SK-N-SH (cell line): ENCODE measurements at regions not wholly inside any gene's neighbourhood (a gene's known extent, or its start where the extent isn't known, plus 50 kb on each side); places are given as distances from the start of the nearest gene placed in this dataset.
A peak's percentile ranks its signal among the peaks of the same experiment; 100 is the strongest.

Source experiments
- CTCF ChIA-PET: fragments of 300-600, 350-600 bp; formaldehyde crosslinking; extraction: SDS; loops from one replicate; lab custom pipeline; 2021; lab: Yijun Ruan, JAX
- POLR2A ChIA-PET: fragments of 350-600 bp; sonication (Branson Sonifier 250); formaldehyde crosslinking; extraction: SDS; loops from one replicate; lab custom pipeline; 2020; ENCODE audit warnings: antibody characterized with exemption, inconsistent platforms; lab: Yijun Ruan, JAX
- DNase-seq: peaks from one replicate; pipeline ENCODE4 v3.0.0; 2012
- H2AFZ ChIP-seq: fragments of 200-600 bp; sonication (generic); 2 replicates; pipeline ENCODE4 v1.8.1; 2016; ENCODE audit warnings: antibody characterized with exemption, mild to moderate bottlenecking, low read depth
- H3F3A ChIP-seq: fragments of 200-600 bp; sonication (generic); replicated peaks from 2 replicates; pipeline ENCODE3; 2016; ENCODE audit warnings: antibody characterized with exemption, mild to moderate bottlenecking; ENCODE audit not compliant: insufficient read depth
- H3K27ac ChIP-seq, 2 experiments: fragments of 200-500 bp in 1 of 2; fragments of 200-600 bp in 1 of 2; sonication (Bioruptor generic) in 1 of 2; sonication (generic), shearing (Covaris generic) in 1 of 2; 2 replicates each; pipeline versions ENCODE4 v1.5.1 to v1.6.1; 2014 to 2016; ENCODE audit warnings: low read depth in 2 of 2, inconsistent platforms in 1 of 2, low read length in 1 of 2, mild to moderate bottlenecking in 1 of 2, mixed read lengths in 1 of 2
- H3K27me3 ChIP-seq: fragments of 200-600 bp; sonication (generic), shearing (Covaris generic); 2 replicates; pipeline ENCODE4 v1.6.1; 2016; ENCODE audit warnings: mixed run types; ENCODE audit not compliant: insufficient read depth
- H3K36me3 ChIP-seq, 2 experiments: fragments of 200-500 bp in 1 of 2; fragments of 200-600 bp in 1 of 2; sonication (Bioruptor generic) in 1 of 2; sonication (generic) in 1 of 2; replicated peaks in 1 of 2; 2 replicates each; pipeline versions ENCODE3 to v1.5.1; 2014 to 2016; ENCODE audit warnings: low read length in 1 of 2, mild to moderate bottlenecking in 1 of 2; ENCODE audit not compliant: insufficient read depth in 2 of 2, control insufficient read depth in 1 of 2
- H3K4me1 ChIP-seq, 2 experiments: fragments of 200-500 bp in 1 of 2; fragments of 200-600 bp in 1 of 2; sonication (Bioruptor generic) in 1 of 2; sonication (generic), shearing (Covaris generic) in 1 of 2; 2 replicates each; pipeline versions ENCODE4 v1.5.1 to v1.6.1; 2014 to 2016; ENCODE audit warnings: low read depth in 1 of 2, low read length in 1 of 2, mixed run types in 1 of 2; ENCODE audit not compliant: insufficient read depth in 2 of 2, control insufficient read depth in 1 of 2
- H3K4me2 ChIP-seq: fragments of 200-600 bp; sonication (generic), shearing (Covaris generic); 2 replicates; pipeline ENCODE4 v1.6.1; 2017; ENCODE audit warnings: mixed run types
- H3K4me3 ChIP-seq, 2 experiments: fragments of 200-500 bp in 1 of 2; fragments of 200-600 bp in 1 of 2; sonication (Bioruptor generic) in 1 of 2; sonication (generic), shearing (Covaris generic) in 1 of 2; 2 replicates each; pipeline versions ENCODE4 v1.5.1 to v1.8.1; 2014 to 2016; ENCODE audit warnings: low read depth in 2 of 2, inconsistent platforms in 1 of 2, low read length in 1 of 2, mild to moderate bottlenecking in 1 of 2, mixed read lengths in 1 of 2, moderate library complexity in 1 of 2
- H3K79me2 ChIP-seq: fragments of 200-600 bp; sonication (generic); 2 replicates; pipeline ENCODE4 v1.8.1; 2017; ENCODE audit warnings: mild to moderate bottlenecking; ENCODE audit not compliant: insufficient read depth
- H3K9ac ChIP-seq: fragments of 200-600 bp; sonication (generic); 2 replicates; pipeline ENCODE4 v1.6.1; 2017; ENCODE audit warnings: mixed run types
- H3K9me2 ChIP-seq: fragments of 200-600 bp; sonication (generic); 2 replicates; pipeline ENCODE4 v1.6.1; 2017; ENCODE audit warnings: mixed run types
- H3K9me3 ChIP-seq: fragments of 200-600 bp; sonication (generic); 2 replicates; pipeline ENCODE4 v1.6.1; 2017; ENCODE audit warnings: mixed run types, mild to moderate bottlenecking, moderate library complexity
- H4K20me1 ChIP-seq: fragments of 200-600 bp; sonication (generic); 2 replicates; pipeline ENCODE4 v1.6.1; 2017; ENCODE audit warnings: mild to moderate bottlenecking, mixed run types; ENCODE audit not compliant: insufficient read depth
- CHD2 ChIP-seq: fragments of 150-350 bp; IDR thresholded peaks from 2 replicates; pipeline ENCODE4 v1.6.1; 2018; ENCODE audit warnings: low read length; ENCODE audit not compliant: partially characterized antibody
- ELF1 ChIP-seq: IDR thresholded peaks from 2 replicates; pipeline ENCODE4 v1.4.0; 2012
- EP300 ChIP-seq, 2 experiments: IDR thresholded peaks; 2 replicates each; pipeline versions ENCODE4 v1.4.0 to v1.6.1; 2012; ENCODE audit warnings: borderline replicate concordance in 1 of 2, low read depth in 1 of 2, low read length in 1 of 2
- EZH2phosphoT487 ChIP-seq: fragments of 200-600 bp; sonication (generic); IDR thresholded peaks from 2 replicates; pipeline ENCODE4 v1.6.1; 2017; ENCODE audit warnings: low read depth, mixed run types, mild to moderate bottlenecking, antibody characterized with exemption, moderate library complexity, borderline replicate concordance
- FOXJ3 ChIP-seq: sonication (generic); formaldehyde crosslinking; IDR thresholded peaks from 2 replicates; pipeline ENCODE4 v1.5.1; 2020; ENCODE audit warnings: mild to moderate bottlenecking, missing genetic modification reagents
- FOXM1 ChIP-seq: IDR thresholded peaks from 2 replicates; pipeline ENCODE4 v1.4.0; 2012; ENCODE audit warnings: low read depth, mild to moderate bottlenecking
- GABPA ChIP-seq: IDR thresholded peaks from 2 replicates; pipeline ENCODE4 v1.4.0; 2012; ENCODE audit warnings: low read depth, mild to moderate bottlenecking
- GATA2 ChIP-seq: sonication (generic); formaldehyde crosslinking; IDR thresholded peaks from 2 replicates; pipeline ENCODE4 v1.5.0; 2020; ENCODE audit warnings: mild to moderate bottlenecking, missing genetic modification reagents
- JUND ChIP-seq: IDR thresholded peaks from 2 replicates; pipeline ENCODE4 v1.4.0; 2012
- MAX ChIP-seq: IDR thresholded peaks from 2 replicates; pipeline ENCODE4 v1.4.0; 2012; ENCODE audit warnings: low read depth
- MXI1 ChIP-seq: IDR thresholded peaks from 2 replicates; pipeline ENCODE4 v1.6.1; 2012; ENCODE audit warnings: mild to moderate bottlenecking, low read depth, low read length, improper control_type of control experiment
- NRF1 ChIP-seq: IDR thresholded peaks from 2 replicates; pipeline ENCODE4 v1.6.1; 2012; ENCODE audit warnings: low read depth, mild to moderate bottlenecking, low read length
- PBX3 ChIP-seq: IDR thresholded peaks from 2 replicates; pipeline ENCODE4; 2012
- POLR2AphosphoS5 ChIP-seq: IDR thresholded peaks from 2 replicates; pipeline ENCODE4 v1.6.1; 2012; ENCODE audit warnings: low read depth, low read length
- RCOR1 ChIP-seq: fragments of 150-350 bp; IDR thresholded peaks from 2 replicates; pipeline ENCODE4 v1.6.1; 2017; ENCODE audit warnings: antibody characterized with exemption, low read length
- REST ChIP-seq: IDR thresholded peaks from 2 replicates; pipeline ENCODE4 v1.6.1; 2012; ENCODE audit warnings: mild to moderate bottlenecking, low read depth, low read length, moderate library complexity
- RFX5 ChIP-seq: IDR thresholded peaks from 2 replicates; pipeline ENCODE4 v1.6.1; 2012; ENCODE audit warnings: mild to moderate bottlenecking, improper control_type of control experiment, low read length
- RXRA ChIP-seq: IDR thresholded peaks from 2 replicates; pipeline ENCODE4 v1.4.0; 2012; ENCODE audit warnings: low read depth, mild to moderate bottlenecking, borderline replicate concordance
- SMC3 ChIP-seq: IDR thresholded peaks from 2 replicates; pipeline ENCODE4 v1.6.1; 2012; ENCODE audit warnings: low read depth, low read length, improper control_type of control experiment
- TAF1 ChIP-seq: IDR thresholded peaks from 2 replicates; pipeline ENCODE4 v1.6.1; 2012; ENCODE audit warnings: low read depth, mild to moderate bottlenecking, low read length, moderate library complexity, borderline replicate concordance
- TEAD4 ChIP-seq: IDR thresholded peaks from 2 replicates; pipeline ENCODE4 v1.4.0; 2012; ENCODE audit warnings: mild to moderate bottlenecking, borderline replicate concordance; ENCODE audit not compliant: insufficient read depth
- YY1 ChIP-seq: IDR thresholded peaks from 2 replicates; pipeline ENCODE4 v1.4.0; 2012; ENCODE audit warnings: low read depth, mild to moderate bottlenecking
- WGBS: methylation state at CpG from one replicate; pipeline ENCODE4 v1.1.6; 2017; ENCODE audit warnings: low lambda C conversion rate; 5-methylcytosine and 5-hydroxymethylcytosine counted together

GRCh38 chr1:65698590-65698989 lies 94.1 kb upstream of the PDE4B start (continued):
- TF ChIP-seq RCOR1 (no peak), RFX5 (no peak), NRF1 (no peak)
- TF ChIP-seq, all 33 proteins: peak for 0

GRCh38 chr1:65703853-65704252 lies 88.8 kb upstream of the PDE4B start:
- POLR2A ChIA-PET = no interaction called here
- H3K9ac ChIP-seq = no peak overlapping the region
- H4K20me1 ChIP-seq = no peaks in the 10 kb centered on the region
- H3K9me2 ChIP-seq = no peaks in the 10 kb centered on the region
- H3K79me2 ChIP-seq = no peaks in the 10 kb centered on the region
- peaks cover 0 to 3% of the 10 kb centered on the region in 2 experiments; a peak in 1 of 4 replicates for H3K4me1 ChIP-seq
- DNase-seq = no peak
- WGBS = 50% methylated on average over 4 of the region's 4 CpGs
- no peak overlapping the region for H3K4me2 ChIP-seq
- H3K27ac ChIP-seq = no peak overlapping the region
- CTCF ChIA-PET = interaction anchor here (4.2 kb wide), 1 partner anchor 16 kb away, joined by 37 read pairs; no protein-coding TSS in a partner anchor
- no peaks in the 10 kb centered on the region for H3K36me3 ChIP-seq
- H3K27me3 ChIP-seq = peaks cover 6% of the 10 kb centered on the region; the same call in 1 of the 2 replicates
- no peak for TF ChIP-seq JUND
- no peak for TF ChIP-seq FOXM1
- no peak for TF ChIP-seq RFX5
- TF ChIP-seq EZH2phosphoT487 = no peak
- no peak for TF ChIP-seq ELF1
- no peak for TF ChIP-seq EP300 (IDR thresholded peaks at IDR 0.05; ENCODE audit: borderline replicate concordance in 1 of 2, low read depth in 1 of 2, low read length in 1 of 2)
- TF ChIP-seq GATA2 = no peak
- no peak for TF ChIP-seq PBX3
- TF ChIP-seq FOXJ3 (CRISPR knock-in tag) = no peak
- no peak for TF ChIP-seq POLR2AphosphoS5
- H2AFZ ChIP-seq = no peak overlapping the region
- no peaks in the 10 kb centered on the region for H3F3A ChIP-seq
- H3K4me3 ChIP-seq = no peak overlapping the region
- H3K9me3 ChIP-seq = no peaks in the 10 kb centered on the region

GRCh38 chr1:65704318-65704717 lies 88.4 kb upstream of the PDE4B start:
- H3K79me2 ChIP-seq = no peaks in the 10 kb centered on the region
- POLR2A ChIA-PET = no interaction called here

More at GRCh38 chr1:65704318-65704717, 88.4 kb upstream of the PDE4B start:
- no peaks in the 10 kb centered on the region for H3K36me3 ChIP-seq
- H3F3A ChIP-seq = no peaks in the 10 kb centered on the region
- WGBS = 17% methylated on average over 2 of the region's 2 CpGs
- no peak overlapping the region for H3K4me2 ChIP-seq
- peaks cover 6% of the 10 kb centered on the region; the same call in 1 of the 2 replicates for H3K27me3 ChIP-seq
- CTCF ChIA-PET = interaction anchor here (0.9 to 4.2 kb wide), 2 partner anchors 17 to 538 kb away, joined by 3 to 37 read pairs; no protein-coding TSS in a partner anchor
- H3K9me3 ChIP-seq = no peaks in the 10 kb centered on the region
- H3K27ac ChIP-seq = no peak overlapping the region
- no peak overlapping the region for H3K9ac ChIP-seq
- TF ChIP-seq TEAD4 = no peak
- no peak for TF ChIP-seq FOXM1
- TF ChIP-seq CHD2 = no peak
- TF ChIP-seq TAF1 = no peak
- TF ChIP-seq ELF1 = no peak
- TF ChIP-seq MAX = no peak
- TF ChIP-seq RFX5 = no peak
- peak; percentile 43; the same call in 1 of the 2 replicates for TF ChIP-seq RCOR1
- no peak for TF ChIP-seq GATA2
- TF ChIP-seq JUND = no peak
- TF ChIP-seq POLR2AphosphoS5 = no peak
- no peak for TF ChIP-seq SMC3
- TF ChIP-seq GABPA = no peak
- TF ChIP-seq MXI1 = no peak
- no peak for TF ChIP-seq REST
- TF ChIP-seq RXRA = no peak
- TF ChIP-seq YY1 = no peak
- peak in 1 of 2 experiments; percentile 28; a peak in 1 of 4 replicates for TF ChIP-seq EP300 (IDR thresholded peaks at IDR 0.05; ENCODE audit: borderline replicate concordance in 1 of 2, low read depth in 1 of 2, low read length in 1 of 2)
- no peaks in the 10 kb centered on the region for H3K9me2 ChIP-seq
- H4K20me1 ChIP-seq = no peaks in the 10 kb centered on the region
- no peak overlapping the region for H2AFZ ChIP-seq
- DNase-seq = peak; percentile 34
- no peak overlapping the region for H3K4me3 ChIP-seq
- peaks cover 0 to 3% of the 10 kb centered on the region in 2 experiments; a peak in 1 of 4 replicates for H3K4me1 ChIP-seq
